SW 1271 (cell line): ENCODE measurements at regions not wholly inside any gene's neighbourhood (a gene's known extent, or its start where the extent isn't known, plus 50 kb on each side); places are given as distances from the start of the nearest gene placed in this dataset.

Experiments
- DNase-seq, 2 experiments: peaks; one replicate each; lab custom pipeline; 2025; lab: John Stamatoyannopoulos, UW

- no peak for DNase-seq
Measured at GRCh38 chrX:13147733-13148132, 103.3 kb upstream of the FAM9C start.

- DNase-seq: no peak
Measured at GRCh38 chrX:13147147-13147546, 102.7 kb upstream of the FAM9C start.

- no peak for DNase-seq
Measured at GRCh38 chrX:13144927-13145655, 100.7 kb upstream of the FAM9C start.

- DNase-seq: no peak
Measured at GRCh38 chrX:13142891-13143290, 98.5 kb upstream of the FAM9C start.

GRCh38 chrX:13140007-13140406, 95.6 kb upstream of the FAM9C start:
- no peak for DNase-seq

DNA sequence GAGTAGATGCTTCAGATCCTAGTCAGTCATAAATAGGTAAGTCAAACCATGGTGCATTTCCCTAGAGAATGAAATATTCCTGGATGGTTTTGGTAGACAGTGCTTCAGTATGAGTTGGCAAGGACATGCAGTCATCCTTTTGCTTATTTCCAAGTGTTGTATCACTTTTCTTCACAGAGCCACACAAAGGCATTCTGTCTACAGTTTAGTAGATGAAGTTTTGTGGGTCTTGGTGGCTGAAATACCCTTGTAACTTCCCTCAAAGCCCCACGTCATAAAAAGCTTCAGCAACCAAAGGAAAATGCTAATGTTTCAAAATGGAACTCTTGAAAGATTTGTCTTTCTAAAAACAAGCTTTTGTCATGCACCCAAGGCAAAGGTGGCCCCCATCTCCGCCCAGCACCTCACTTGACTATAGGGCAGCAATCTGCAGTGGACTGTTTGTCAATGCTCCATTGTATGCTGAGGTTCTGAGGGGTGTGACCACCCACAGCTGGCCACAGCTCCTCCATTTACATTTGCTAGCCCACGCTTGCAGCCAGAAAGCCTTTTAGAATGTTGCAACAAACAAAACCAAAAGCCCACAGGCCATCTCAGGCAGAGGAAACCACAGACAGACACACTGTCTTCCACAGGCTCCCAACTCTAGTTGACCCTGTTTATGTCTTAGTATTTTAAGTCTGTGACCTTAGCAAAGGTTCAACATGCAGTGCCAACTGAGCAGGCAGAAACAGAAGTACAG, 87.1 kb upstream of the FAM9C start:
- DNase-seq: no peak

DNA sequence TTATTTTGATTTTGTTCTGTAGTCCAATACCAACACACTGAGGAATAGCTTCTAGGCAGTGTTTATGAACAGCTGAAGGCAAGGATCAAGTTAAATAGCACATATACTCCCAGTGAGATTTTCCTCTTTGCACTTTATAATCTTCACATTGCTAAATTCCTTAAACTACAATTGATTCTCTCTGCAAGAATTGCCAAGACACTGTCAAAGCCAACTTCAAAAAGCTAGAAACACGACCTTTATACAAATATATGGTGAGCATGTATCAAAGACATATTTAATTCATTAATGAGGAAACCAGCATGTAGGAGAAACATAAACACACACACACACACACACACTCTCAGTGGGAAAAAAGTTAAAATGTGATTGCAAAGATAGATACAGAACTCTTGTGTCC, 86.4 kb upstream of the FAM9C start:
- DNase-seq: no peak

DNA sequence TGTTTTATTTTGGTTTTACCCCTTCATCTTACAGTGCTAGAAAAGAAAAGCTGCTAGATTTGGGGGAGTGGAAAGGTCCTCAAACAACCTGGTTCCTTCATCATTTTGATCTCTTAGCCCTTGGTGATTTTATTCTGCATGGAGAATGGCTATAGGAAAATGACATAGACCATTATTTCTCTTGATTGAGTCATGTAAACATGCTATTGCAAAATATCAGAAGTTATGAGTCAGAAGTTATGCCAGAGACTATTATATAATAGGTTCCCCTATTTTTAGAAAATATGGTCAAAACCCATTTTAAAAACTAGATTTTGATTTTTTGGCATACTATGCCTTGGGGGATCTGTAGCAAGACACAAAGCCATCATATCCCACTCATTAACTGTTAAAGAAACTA, 83.7 kb upstream of the FAM9C start:
- DNase-seq: no peak

GRCh38 chrX:13126775-13127174, 82.4 kb upstream of the FAM9C start:
- no peak for DNase-seq

DNA sequence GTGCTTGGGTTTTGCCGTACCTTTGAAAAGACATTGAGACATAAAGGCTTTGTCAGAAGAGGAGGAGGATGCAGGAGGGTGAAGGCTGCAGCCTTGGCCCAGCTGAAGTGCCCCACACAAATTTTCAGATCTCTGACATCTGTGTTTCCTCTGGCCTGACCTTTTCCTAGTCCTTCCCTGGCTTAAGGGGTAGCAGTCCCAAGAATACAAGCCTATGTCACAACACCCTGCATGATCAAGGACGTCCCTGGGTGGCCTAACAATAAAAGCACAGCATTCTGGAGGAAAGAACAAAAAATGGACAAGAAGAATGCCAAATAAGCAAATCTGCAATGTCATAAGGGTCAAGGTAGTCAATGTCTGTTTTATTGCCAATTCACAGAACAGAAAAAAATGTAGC, 80.8 kb upstream of the FAM9C start:
- DNase-seq: no peak

DNA sequence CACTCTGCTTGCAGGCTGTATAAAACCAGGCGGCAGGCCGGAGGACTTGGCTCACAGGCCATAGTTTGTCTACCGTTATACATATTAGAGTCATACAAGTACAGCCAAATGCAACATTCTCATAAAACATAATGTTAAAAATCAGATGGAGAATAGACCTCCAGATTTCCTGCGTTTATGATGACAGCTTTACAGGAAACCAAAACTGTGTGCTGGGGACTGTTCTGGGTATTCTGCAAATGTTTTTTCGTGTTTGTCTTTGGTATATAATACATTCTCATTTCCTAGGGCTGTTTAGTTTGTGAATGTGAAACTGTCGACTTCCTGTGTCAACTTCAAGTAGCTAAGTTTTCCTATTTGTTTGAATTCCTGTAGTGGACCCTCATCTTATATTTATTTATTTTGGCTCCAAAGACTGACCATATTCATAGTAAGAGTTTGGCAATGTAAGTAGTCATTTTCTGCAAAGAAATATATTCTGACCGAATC, 79.5 kb upstream of the FAM9C start:
- no peak for DNase-seq

DNA sequence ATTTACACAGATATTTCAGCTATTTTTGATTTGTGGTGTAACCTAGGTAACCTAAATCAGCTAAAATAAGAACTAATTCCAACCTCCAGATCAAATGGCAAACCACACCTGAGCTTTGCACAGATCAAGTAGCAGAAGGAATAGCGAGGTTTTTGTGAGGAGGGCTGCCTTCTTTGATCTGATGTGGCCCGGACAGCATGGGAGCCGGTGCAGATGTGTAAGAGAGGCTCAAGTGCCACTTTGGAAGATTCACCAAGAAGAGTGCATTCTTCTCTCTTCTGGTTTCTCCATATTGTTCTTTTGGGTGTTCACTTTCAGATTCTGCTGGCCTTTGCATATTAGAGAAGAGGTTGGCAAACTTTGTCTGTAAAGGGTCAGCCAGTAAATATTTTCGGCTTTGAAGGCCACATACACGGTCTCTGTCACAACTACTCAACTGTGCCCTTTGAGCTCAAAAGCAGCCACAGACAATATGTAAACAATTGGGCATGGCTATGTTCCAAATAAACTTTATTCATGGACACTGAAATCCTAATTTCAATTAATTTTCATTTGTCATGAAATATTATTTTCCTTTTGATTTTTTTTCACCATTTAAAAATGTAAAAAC, 78.9 kb upstream of the FAM9C start:
- DNase-seq: no peak

DNA sequence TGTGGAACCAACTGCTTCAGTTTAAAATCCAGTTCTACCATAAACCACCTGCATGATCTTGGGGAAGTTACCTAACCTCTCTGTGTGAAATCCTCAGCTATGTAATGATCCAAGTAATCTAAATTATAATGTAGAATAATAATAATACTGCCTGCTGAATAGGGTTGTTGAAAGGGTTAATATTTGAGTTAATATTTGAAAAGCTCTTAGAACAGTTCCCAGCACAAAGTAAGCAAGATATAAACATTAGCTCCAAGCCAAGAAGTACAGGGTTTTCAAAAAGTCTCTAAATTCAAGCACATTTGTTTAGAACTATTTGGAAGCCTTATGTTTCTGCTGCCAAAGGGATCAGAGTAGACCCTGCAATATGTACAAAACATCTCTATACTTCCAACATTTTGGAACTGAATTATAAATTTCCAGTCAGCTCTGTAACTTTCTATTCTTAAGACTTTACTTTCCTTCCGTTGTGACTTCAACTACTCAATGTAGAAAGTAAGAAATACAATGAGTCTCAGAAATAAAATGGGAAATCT, 76.7 kb upstream of the FAM9C start:
- DNase-seq: no peak

GRCh38 chrX:13120017-13120416, 75.6 kb upstream of the FAM9C start:
- DNase-seq: no peak

DNA sequence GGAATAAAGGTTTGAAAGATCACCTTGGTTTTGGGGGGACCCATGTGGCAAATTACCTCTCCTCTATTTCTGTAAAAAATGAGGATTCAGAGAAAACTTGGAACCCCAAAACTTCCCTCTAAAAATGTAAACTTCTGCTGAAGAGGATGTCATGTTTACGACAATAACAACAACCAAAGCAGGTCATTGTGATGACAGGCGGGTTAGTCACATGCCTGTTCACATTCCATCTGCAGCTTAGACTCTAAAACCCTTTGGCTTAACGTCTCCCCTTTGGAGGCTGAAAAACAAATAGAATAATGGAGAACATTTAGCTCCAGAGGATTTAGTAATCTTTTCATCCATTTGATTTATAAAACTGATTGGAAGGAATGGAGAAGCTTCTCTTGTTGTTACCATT, 75.0 kb upstream of the FAM9C start:
- DNase-seq: no peak

- no peak for DNase-seq
Measured at GRCh38 chrX:13115146-13115855, 70.9 kb upstream of the FAM9C start.

- no peak for DNase-seq
Measured at GRCh38 chrX:13112499-13112898, 68.1 kb upstream of the FAM9C start.

- peak; percentile 9 to 52 for DNase-seq
Measured at GRCh38 chrX:13110433-13111324, 66.3 kb upstream of the FAM9C start.

DNA sequence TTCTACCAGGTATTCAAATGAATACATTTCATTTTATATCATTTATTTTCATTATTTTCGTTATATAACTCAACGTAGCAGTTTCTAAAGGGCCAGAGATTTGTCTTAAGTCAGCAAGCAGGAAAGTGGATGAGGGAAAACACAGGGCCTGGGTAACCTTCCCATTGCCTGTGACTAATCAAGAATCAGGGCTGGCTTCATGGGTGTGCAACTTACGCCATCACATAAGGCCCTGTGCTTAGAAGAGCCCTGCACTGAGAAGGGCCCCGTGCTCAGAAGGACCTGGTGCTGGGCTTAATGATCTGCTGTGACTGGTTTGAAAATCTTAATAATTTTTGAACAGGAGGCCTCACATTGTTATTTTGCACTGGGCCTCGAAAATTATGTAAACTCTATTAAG, 65.4 kb upstream of the FAM9C start:
- no peak for DNase-seq

DNA sequence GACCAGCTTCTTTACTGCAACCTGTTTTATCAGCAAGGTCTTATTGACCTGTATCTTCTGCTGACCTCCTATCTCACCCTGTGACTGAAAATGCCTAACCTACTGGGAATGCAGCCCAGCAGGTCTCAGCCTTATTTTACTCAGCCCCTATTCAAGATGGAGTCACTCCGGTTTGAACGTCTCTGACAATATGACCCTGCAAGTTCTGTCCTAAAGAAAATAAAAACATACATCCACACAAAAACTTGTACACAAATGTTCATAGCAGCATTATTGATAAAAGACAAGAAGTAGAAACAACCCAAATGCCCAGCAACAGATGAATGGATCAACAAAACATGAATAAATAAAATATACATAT, 59.5 kb upstream of the FAM9C start:
- DNase-seq: no peak

DNA sequence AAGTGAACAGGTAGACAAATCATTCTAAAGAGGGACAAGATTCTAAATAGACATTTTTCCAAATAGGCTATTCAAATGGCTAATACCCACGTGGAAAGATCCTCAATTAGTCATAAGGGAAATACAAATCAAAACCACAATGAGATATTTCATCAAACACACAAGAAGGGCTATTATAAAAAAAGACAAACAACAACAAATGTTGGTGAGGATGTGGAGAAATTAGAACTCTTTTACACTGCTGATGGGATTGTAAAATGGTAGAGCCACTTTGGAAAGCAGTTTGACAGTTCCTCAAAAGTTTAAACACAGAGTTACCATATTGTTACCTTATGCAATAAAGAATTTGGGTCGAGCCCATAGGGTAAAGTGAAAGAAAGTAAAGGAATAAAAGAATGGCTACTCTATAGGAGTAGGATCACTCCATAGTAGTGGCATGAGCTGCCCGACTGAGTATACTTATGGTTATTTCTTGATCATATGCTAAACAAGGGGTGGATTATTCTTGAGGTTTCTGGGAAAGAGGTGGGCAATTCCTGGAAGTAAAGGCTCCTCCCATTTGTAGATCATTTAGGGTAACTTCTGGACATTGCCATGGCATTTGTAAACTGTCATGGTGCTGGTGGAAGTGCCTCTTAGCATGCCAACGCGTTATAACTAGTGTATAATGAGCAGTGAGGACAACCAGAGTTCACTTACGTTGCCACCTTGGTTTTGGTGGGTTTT, 58.9 kb upstream of the FAM9C start:
- no peak for DNase-seq
